SJCRH30 (cell line): ENCODE measurements at regions not wholly inside any gene's neighbourhood (a gene's known extent, or its start where the extent isn't known, plus 50 kb on each side); places are given as distances from the start of the nearest gene placed in this dataset.
A peak's percentile ranks its signal among the peaks of the same experiment; 100 is the strongest.

ENCODE experiments used
- DNase-seq, 2 experiments: peaks; one replicate each; pipeline ENCODE4 v3.0.0-alpha.2; 2015 to 2020
- H3K27ac ChIP-seq: fragments of 250-450 bp; sonication (Bioruptor Pico); 2 replicates; pipeline ENCODE4 v1.5.1; 2020; ENCODE audit warnings: mild to moderate bottlenecking, moderate library complexity
- H3K27me3 ChIP-seq: fragments of 250-450 bp; sonication (Bioruptor Pico); 2 replicates; pipeline ENCODE4 v1.5.1; 2020; ENCODE audit warnings: mild to moderate bottlenecking, moderate library complexity
- H3K36me3 ChIP-seq: fragments of 250-450 bp; sonication (Bioruptor Pico); 2 replicates; pipeline ENCODE4 v1.5.1; 2020; ENCODE audit warnings: mild to moderate bottlenecking, moderate library complexity
- H3K4me1 ChIP-seq: fragments of 250-450 bp; sonication (Bioruptor Pico); 2 replicates; pipeline ENCODE4 v1.5.1; 2020; ENCODE audit warnings: mild to moderate bottlenecking, moderate library complexity
- H3K4me3 ChIP-seq: fragments of 250-450 bp; sonication (Bioruptor Pico); 2 replicates; pipeline ENCODE4 v1.5.1; 2020; ENCODE audit warnings: mild to moderate bottlenecking, moderate library complexity
- H3K9me3 ChIP-seq: fragments of 250-450 bp; sonication (Bioruptor Pico); replicated peaks from 2 replicates; pipeline ENCODE4 v1.5.1; 2020; ENCODE audit warnings: mild to moderate bottlenecking, moderate library complexity

DNA sequence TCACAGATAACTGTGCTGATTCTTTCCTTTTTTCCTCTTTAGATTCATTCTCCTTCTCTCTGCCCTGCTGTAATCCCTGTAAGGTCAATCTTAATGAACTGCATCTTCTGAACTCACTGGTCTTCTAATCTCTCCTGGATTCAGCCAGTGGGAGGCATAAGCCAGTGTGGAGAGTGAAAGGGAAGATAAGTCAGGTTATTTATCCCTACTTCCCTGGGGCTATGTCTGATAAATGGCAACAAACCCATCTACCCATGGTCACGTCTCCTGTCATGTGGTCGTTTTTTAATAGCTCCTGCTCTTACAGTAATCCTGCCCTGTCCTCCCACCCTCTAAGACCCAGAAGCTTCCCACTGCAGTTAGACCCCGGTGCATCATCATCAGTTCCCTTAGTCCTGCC, 199.6 kb upstream of the NAALADL2 start:
- Histone ChIP-seq H3K4me1 (no peaks in the 10 kb centered on the region), H3K36me3 (no peaks in the 10 kb centered on the region), H3K9me3 (no peaks in the 10 kb centered on the region; the same call in 1 of the 2 replicates), H3K27ac (no peak overlapping the region), H3K4me3 (no peak overlapping the region), H3K27me3 (no peaks in the 10 kb centered on the region)
- DNase-seq = peak in 1 of 2 experiments; percentile 18

DNA sequence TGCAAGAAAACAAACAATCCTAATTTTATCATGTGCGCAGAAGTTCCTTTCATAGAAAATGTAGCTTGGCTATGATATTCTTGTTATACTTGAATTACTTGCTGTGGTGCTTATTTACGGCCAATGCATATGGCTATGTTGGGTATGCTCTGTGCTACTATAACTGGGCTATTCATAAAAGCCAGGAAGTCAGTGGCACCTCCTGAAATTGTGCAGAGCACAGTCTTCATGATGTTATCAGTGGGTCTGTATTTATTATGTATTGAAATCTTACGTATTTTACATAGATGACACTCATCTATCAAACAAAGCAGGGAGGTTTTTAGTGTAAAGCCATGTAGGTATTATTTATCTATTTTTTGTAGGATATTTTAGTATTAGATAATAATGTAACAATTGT, 196.5 kb upstream of the NAALADL2 start:
- H3K27me3 ChIP-seq = no peaks in the 10 kb centered on the region
- DNase-seq = no peak
- H3K4me3 ChIP-seq = no peak overlapping the region
- H3K27ac ChIP-seq = no peak overlapping the region
- no peaks in the 10 kb centered on the region for H3K36me3 ChIP-seq
- H3K4me1 ChIP-seq = no peaks in the 10 kb centered on the region
- no peaks in the 10 kb centered on the region; the same call in 1 of the 2 replicates for H3K9me3 ChIP-seq

DNA sequence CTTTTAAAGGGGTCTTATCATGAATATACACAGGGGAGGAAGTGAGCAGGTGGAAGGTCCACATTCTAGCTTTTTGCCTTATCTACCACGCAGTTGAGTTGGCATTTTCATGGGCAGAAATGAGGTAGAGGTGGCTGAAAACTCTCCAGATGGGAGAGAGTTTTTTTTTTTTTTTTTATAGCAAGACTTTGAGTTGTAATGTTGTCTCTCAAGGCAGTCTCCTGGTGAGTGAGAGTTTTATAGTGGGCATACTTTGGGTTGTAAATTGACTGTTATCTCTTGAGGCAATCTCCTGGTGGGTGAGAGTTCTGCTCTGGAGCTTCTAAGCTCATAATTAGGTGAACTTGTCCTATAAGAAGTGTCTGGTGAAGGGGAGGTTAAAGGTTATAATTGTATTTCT, 191.7 kb upstream of the NAALADL2 start:
- Histone ChIP-seq H3K27ac (no peak overlapping the region), H3K36me3 (no peaks in the 10 kb centered on the region), H3K4me1 (no peaks in the 10 kb centered on the region), H3K4me3 (no peak overlapping the region), H3K9me3 (peaks cover 4% of the 10 kb centered on the region; the same call in 1 of the 2 replicates), H3K27me3 (no peaks in the 10 kb centered on the region)
- DNase-seq = no peak

DNA sequence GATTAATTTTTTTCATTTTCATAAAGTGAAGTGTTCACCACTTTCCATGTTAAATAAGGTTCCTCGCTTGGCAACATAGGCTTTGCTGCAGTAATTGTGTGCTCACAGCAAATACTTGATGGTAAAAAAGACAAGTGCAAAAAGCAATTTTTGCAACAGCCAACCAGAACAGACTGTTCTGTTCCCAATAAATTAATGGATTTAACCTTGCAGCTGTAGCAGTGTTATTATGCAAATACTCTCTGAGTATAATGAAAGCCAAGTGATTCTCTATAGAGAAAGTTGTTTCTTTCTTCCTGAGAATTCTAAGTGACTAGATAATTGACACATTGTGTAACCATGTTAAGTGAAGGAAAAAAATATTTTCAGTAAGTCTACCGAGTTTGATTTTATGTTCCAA, 183.7 kb upstream of the NAALADL2 start:
- Histone ChIP-seq H3K9me3 (no peaks in the 10 kb centered on the region), H3K4me1 (peaks cover 2% of the 10 kb centered on the region; the same call in 1 of the 2 replicates), H3K27ac (no peak overlapping the region), H3K36me3 (no peaks in the 10 kb centered on the region), H3K4me3 (no peak overlapping the region), H3K27me3 (no peaks in the 10 kb centered on the region)
- DNase-seq = no peak

DNA sequence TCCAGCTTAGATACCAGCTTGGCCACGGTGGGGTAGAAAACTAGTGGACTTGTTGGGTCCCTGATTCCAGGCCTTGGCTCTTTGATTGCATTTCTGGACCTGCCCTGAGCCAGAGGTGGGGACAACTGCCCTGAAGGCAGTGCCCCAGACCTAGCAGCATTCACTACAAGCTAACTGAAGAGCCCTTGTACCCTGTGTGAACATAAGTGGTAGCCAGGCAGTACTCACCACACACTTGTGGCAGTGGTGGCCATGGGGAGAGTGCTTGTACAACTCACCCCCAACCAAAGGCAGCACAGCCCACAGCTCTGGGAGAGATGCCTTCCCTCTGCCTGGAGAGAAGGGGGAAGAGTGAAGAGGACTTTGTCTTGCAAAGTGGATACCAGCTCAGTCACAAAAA, 177.3 kb upstream of the NAALADL2 start:
- H3K4me1 ChIP-seq = peaks cover 2% of the 10 kb centered on the region; the same call in 1 of the 2 replicates
- no peaks in the 10 kb centered on the region for H3K27me3 ChIP-seq
- H3K9me3 ChIP-seq = peaks cover 4% of the 10 kb centered on the region; the same call in 1 of the 2 replicates
- no peak for DNase-seq
- H3K27ac ChIP-seq = no peak overlapping the region
- no peaks in the 10 kb centered on the region for H3K36me3 ChIP-seq
- H3K4me3 ChIP-seq = no peak overlapping the region

DNA sequence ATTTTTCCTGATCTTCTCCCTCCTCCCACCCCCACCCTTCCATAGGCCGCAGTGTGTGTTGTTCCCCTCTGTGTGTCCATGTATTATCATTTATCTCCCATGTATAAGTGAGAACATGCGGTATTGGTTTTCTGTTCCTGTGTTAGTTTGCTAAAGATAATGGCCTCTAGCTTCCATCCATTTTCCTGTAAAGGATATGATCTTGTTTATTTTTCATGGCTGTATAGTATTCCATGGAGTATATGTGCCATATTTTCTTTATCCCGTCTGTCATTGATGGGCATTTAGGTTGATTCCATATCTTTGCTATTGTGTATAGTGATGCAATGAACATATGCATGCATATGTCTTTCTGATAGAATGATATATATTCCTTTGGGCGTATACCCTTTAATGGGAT, 173.3 kb upstream of the NAALADL2 start:
- no peak overlapping the region for H3K4me3 ChIP-seq
- H3K27ac ChIP-seq = no peak overlapping the region
- H3K4me1 ChIP-seq = no peaks in the 10 kb centered on the region
- H3K27me3 ChIP-seq = no peaks in the 10 kb centered on the region
- H3K36me3 ChIP-seq = no peaks in the 10 kb centered on the region
- DNase-seq = no peak
- H3K9me3 ChIP-seq = peaks cover 4% of the 10 kb centered on the region; the same call in 1 of the 2 replicates

DNA sequence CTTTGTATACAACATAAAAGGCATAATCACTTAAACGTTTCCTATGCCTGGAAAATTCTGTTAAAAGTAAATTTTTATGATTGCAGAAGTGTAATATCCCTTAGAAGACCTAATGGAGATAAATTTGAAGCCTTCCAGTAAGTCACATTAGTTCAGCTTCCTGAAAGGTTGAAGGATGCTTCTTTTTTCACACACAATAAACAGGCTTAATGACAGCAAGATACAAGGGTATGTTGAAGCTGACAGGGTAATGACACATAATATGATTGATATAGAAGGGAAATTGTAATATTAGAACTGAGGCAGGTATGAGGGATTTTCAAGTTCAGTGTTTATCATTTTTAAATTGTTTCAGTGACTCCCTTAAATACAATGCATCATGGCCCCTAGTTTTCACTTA, 161.8 kb upstream of the NAALADL2 start:
- Histone ChIP-seq H3K4me3 (no peak overlapping the region), H3K4me1 (no peaks in the 10 kb centered on the region), H3K27ac (no peak overlapping the region), H3K27me3 (no peaks in the 10 kb centered on the region), H3K36me3 (no peaks in the 10 kb centered on the region), H3K9me3 (no peaks in the 10 kb centered on the region; the same call in 1 of the 2 replicates)
- DNase-seq = no peak

DNA sequence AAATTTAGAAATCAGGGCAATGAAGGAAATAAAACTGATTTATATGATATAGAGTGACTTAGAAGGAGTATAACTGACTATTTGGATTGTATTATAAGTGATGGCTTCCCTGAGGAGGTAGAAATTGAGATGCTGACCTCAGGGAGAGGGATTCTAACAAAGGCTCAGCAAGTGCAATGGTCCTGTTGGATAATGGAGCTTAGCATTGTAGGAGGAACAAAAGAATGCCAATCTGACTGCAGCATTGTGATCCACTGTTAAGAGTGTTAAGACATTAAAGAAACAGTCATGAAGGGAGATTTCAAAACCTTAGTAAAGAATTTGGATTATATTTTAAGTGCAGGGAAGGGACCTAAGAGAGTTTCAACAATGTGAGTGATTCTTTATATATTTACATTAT, 158.4 kb upstream of the NAALADL2 start:
- Histone ChIP-seq H3K27ac (no peak overlapping the region), H3K27me3 (no peaks in the 10 kb centered on the region), H3K9me3 (no peaks in the 10 kb centered on the region), H3K4me3 (no peak overlapping the region), H3K36me3 (no peaks in the 10 kb centered on the region), H3K4me1 (no peaks in the 10 kb centered on the region)
- DNase-seq = no peak

DNA sequence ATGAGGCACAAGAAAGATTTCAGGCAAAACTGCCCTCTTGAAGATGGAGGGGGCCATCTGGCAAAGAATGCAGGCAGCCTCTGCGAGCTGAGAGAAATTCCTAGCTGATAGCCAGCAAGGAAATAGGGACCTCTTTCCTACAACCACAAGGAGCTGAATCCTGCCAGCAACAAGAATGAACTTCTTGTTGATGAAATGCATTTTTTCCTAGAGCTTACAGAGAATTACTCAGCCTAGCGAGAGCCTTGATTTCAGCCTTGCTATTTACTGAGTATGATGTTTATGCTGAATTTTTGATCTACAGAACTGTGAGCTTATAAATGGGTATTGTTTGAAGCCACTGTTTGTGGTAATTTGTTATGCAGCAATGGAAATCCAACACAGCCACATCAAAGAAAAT, 148.5 kb upstream of the NAALADL2 start:
- Histone ChIP-seq H3K27me3 (no peaks in the 10 kb centered on the region), H3K9me3 (no peaks in the 10 kb centered on the region), H3K4me1 (no peaks in the 10 kb centered on the region), H3K4me3 (no peak overlapping the region), H3K27ac (no peak overlapping the region), H3K36me3 (no peaks in the 10 kb centered on the region)
- DNase-seq = no peak

DNA sequence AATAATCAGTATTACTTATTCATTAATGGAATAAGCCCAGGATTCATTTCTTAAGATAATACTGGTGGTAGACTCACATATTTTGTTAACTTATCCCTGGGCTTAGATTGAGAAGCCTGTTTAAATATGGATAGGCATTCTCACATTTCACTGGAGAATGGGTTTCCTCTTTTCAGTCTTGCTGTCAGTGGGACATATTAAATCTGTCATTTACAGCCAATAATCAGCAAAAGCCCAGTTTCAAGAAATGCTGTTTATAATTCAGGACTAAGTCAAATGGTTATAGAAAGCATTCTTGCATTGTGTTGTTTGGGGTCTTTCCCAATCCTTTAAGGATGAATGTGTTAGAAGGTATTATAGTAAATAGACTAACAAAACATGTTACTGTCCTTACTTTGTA, 143.7 kb upstream of the NAALADL2 start:
- no peak for DNase-seq
- H3K4me3 ChIP-seq = no peak overlapping the region
- H3K9me3 ChIP-seq = no peaks in the 10 kb centered on the region
- H3K36me3 ChIP-seq = no peaks in the 10 kb centered on the region
- no peak overlapping the region for H3K27ac ChIP-seq
- no peaks in the 10 kb centered on the region for H3K4me1 ChIP-seq
- H3K27me3 ChIP-seq = no peaks in the 10 kb centered on the region

DNA sequence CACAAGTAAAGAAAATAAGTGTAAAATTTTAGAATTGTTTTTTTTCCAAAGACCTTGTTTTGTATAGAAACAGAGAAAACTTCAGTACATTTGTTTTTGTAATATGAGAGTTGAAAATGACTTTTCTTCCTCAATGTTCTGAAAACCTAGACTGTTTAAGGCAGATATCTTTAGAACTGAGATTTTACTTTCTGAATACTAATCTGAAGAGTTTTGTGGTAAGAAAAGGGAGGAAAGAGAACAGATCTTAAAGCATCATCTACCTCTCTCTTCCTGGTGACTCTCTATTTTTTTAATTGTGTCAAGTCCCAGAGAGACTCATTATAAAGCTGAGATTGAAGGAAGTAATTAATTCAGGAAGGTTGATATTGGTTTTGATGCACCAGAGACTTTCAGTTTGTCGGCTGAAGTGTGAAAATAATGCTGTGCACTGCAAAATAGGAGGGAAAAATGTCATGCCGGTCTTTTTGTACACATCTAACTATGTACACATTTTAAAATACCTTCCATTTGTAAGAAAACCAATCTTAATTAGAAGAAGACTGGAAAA, 142.1 kb upstream of the NAALADL2 start:
- Histone ChIP-seq H3K27ac (no peak overlapping the region), H3K4me1 (no peaks in the 10 kb centered on the region), H3K9me3 (no peaks in the 10 kb centered on the region), H3K4me3 (no peak overlapping the region), H3K36me3 (no peaks in the 10 kb centered on the region), H3K27me3 (no peaks in the 10 kb centered on the region)
- DNase-seq = no peak

DNA sequence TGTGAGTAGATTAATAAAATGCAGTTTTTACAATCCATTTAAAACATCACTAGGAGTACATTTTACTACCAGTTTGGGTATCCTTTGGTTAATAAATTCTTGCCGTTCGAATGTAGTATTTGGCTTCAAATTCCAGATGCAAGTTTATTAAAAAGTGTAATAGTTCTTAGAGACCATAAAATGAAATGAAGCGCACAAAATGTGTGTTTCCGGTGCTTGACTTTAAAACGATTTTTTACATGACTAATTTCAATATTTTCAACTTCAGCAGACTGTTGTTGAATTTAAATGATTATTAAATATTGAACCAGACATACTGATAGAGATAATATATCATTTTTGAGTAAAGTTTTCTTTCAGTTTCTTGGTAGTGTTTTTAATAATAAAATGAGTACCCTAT, 138.4 kb upstream of the NAALADL2 start:
- no peak overlapping the region for H3K27ac ChIP-seq

DNA sequence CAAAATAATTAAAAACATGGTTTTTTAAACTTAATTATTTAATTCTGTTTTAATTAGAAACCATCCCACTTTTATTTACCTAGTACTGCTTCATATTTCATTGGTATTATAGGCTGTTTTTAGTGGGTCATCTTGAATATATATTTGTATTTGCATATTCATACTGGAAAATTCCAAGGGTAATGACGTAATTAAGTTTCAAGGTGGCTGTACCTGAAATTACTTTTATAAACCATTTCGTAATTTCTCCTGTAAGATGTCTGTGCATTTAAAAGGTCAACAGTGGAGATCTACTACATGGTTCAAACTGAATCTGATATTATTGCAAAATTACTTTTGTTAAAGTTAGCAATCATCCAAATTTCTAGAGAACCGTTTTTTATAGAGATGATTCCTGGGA, 133.8 kb upstream of the NAALADL2 start:
- Histone ChIP-seq H3K27me3 (no peaks in the 10 kb centered on the region), H3K36me3 (no peaks in the 10 kb centered on the region), H3K27ac (no peak overlapping the region), H3K9me3 (no peaks in the 10 kb centered on the region), H3K4me3 (no peak overlapping the region), H3K4me1 (no peaks in the 10 kb centered on the region)
- DNase-seq = no peak

More for the DNA sequence above, 138.4 kb upstream of the NAALADL2 start:
- Histone ChIP-seq H3K36me3 (no peaks in the 10 kb centered on the region), H3K4me1 (no peaks in the 10 kb centered on the region), H3K9me3 (no peaks in the 10 kb centered on the region), H3K27me3 (no peaks in the 10 kb centered on the region), H3K4me3 (no peak overlapping the region)
- DNase-seq = no peak

DNA sequence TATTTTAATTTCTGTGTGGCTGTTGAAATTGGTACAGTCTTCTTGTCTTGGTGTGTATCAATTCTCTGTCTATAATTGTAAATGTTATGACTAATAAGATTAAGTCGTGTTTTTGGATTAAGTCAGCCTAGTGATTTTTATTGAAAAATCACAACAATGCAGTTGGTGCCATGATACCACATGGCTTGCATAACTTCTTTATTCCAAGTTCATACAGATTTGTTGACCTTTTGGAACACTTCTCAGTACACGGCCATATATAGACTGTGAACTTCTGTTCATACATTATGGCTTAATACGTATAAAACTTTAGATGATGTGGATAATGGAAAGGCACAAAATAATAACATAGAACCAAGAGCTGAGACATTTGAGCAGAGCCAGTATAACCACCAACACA, 121.2 kb upstream of the NAALADL2 start:
- Histone ChIP-seq H3K27me3 (no peaks in the 10 kb centered on the region), H3K4me1 (no peaks in the 10 kb centered on the region), H3K27ac (no peak overlapping the region), H3K9me3 (no peaks in the 10 kb centered on the region; the same call in 1 of the 2 replicates), H3K36me3 (no peaks in the 10 kb centered on the region), H3K4me3 (no peak overlapping the region)
- no peak for DNase-seq

DNA sequence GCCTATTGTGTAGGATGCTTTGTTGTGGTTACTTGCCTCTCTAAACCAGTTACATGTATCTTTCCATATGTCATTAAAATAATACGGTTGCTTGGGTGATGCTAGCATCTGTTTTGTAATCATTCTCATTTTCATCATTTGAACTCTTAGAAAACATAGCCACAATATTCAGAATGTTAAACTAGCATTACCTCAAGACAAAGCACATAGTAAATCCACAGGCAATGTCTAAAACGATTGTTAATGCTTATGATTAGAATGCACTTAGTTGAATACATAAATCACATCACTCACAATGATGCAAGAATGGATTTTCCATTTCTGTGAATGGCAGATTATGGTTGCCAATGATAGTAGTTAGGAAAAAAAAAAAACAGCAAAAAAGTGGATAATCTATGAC, 110.0 kb upstream of the NAALADL2 start:
- H3K4me3 ChIP-seq = no peak overlapping the region
- no peak for DNase-seq
- H3K4me1 ChIP-seq = no peaks in the 10 kb centered on the region
- H3K27ac ChIP-seq = no peak overlapping the region
- no peaks in the 10 kb centered on the region for H3K27me3 ChIP-seq
- H3K9me3 ChIP-seq = no peaks in the 10 kb centered on the region
- no peaks in the 10 kb centered on the region for H3K36me3 ChIP-seq
